ENCODE measurements at regions not wholly inside any gene's neighbourhood (a gene's known extent, or its start where the extent isn't known, plus 50 kb on each side); places are given as distances from the start of the nearest gene placed in this dataset.
"Not testable (repeated sequence)": the region's sequence is repeated elsewhere in the genome, so short reads cannot be mapped to it uniquely, and the experiment has no call there.

GRCh38 chr3:167032267-167032876 lies 347.7 kb downstream of the ZBBX start:
- ChIA-PET CTCF (interaction anchor here (0.6 to 0.7 kb wide), 2 partner anchors 310 to 480 kb away, joined by 3 to 4 read pairs; no protein-coding TSS in a partner anchor), POLR2A (ENCODE audit: low non-redundant PET) (no interaction called here)
- H3K9me3 ChIP-seq (ENCODE audit: low read depth, low read length, poor library complexity, severe bottlenecking): no peaks in the 10 kb centered on the region
- peak; percentile 61 for DNase-seq (ENCODE audit: low spot score)
- TF ChIP-seq CTCF (conservative IDR thresholded peaks at IDR 0.05; ENCODE audit: low read depth, low read length): peak; percentile 64
- TF ChIP-seq EZH2 (IDR thresholded peaks at IDR 0.05; ENCODE audit: borderline replicate concordance, low read depth, low read length, poor library complexity, severe bottlenecking): no peak
- no peak overlapping the region for H3K4me3 ChIP-seq (ENCODE audit: low read depth, low read length, poor library complexity, severe bottlenecking)
- H3K27ac ChIP-seq (ENCODE audit: low read depth, low read length, poor library complexity, severe bottlenecking): no peak overlapping the region
- no TSS peak for BruUV-seq (replicated peaks)
- no peaks in the 10 kb centered on the region for H3K36me3 ChIP-seq (ENCODE audit: insufficient read depth, low read length, poor library complexity, severe bottlenecking)
- no peaks in the 10 kb centered on the region for H3K27me3 ChIP-seq (replicated peaks; ENCODE audit: insufficient read depth, low read depth, low read length, poor library complexity)
- no peaks in the 10 kb centered on the region for H3K4me1 ChIP-seq (ENCODE audit: insufficient read depth, low read length, poor library complexity, severe bottlenecking)
- intact Hi-C loops (cut with micrococcal nuclease; ENCODE audit: unreplicated experiment): loop anchor here (2.0 to 10.0 kb wide), 5 partner anchors 198 to 1175 kb away; no protein-coding TSS in a partner anchor

DNA sequence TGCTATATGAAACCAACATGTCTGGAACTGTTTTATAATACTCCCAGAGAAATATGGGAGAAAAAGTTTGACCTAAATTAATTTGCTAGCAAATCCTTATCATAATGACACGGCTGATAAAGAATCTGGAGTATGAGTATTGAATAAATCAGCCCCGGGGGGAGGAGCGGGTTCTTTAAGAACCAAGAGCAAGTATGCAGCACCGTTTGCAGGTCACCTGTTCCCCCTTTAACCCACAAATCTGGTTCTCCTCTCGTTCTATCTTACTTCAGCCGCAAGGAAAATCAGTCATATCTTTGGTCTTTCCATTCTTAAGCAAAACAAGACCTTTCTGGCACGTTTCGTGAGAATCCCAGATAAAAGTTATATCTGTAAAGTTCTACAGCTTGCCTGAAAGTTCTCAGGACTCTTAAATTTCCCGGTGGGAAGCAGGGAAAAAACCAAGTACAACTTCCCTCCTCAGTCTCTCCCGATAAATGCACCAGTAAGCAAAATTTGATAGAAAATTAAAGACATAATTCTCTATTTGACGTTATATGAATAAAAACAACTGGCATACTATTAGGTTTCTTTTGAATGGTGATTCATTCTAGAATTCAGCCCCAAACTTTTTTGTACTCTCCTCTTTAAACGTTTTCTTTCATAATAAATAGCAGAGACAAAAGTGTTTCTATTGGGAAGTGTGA lies 348.6 kb downstream of the ZBBX start:
- no peaks in the 10 kb centered on the region for H3K9me3 ChIP-seq (ENCODE audit: low read depth, low read length, poor library complexity, severe bottlenecking)
- H3K27me3 ChIP-seq (replicated peaks; ENCODE audit: insufficient read depth, low read depth, low read length, poor library complexity): no peaks in the 10 kb centered on the region
- no peaks in the 10 kb centered on the region for H3K4me1 ChIP-seq (ENCODE audit: insufficient read depth, low read length, poor library complexity, severe bottlenecking)
- no peak overlapping the region for H3K27ac ChIP-seq (ENCODE audit: low read depth, low read length, poor library complexity, severe bottlenecking)
- DNase-seq (ENCODE audit: low spot score): no peak
- no peaks in the 10 kb centered on the region for H3K36me3 ChIP-seq (ENCODE audit: insufficient read depth, low read length, poor library complexity, severe bottlenecking)
- intact Hi-C loops (cut with micrococcal nuclease; ENCODE audit: unreplicated experiment): loop anchor here (2.0 to 10.0 kb wide), 6 partner anchors 197 to 1174 kb away; no protein-coding TSS in a partner anchor
- H3K4me3 ChIP-seq (ENCODE audit: low read depth, low read length, poor library complexity, severe bottlenecking): no peak overlapping the region
- no peak for TF ChIP-seq EZH2 (IDR thresholded peaks at IDR 0.05; ENCODE audit: borderline replicate concordance, low read depth, low read length, poor library complexity, severe bottlenecking)
- TF ChIP-seq CTCF (conservative IDR thresholded peaks at IDR 0.05; ENCODE audit: low read depth, low read length): no peak
- CTCF ChIA-PET: interaction anchor here (0.6 kb wide), 1 partner anchor 479 kb away, joined by 3 read pairs; no protein-coding TSS in a partner anchor
- no TSS peak for BruUV-seq (replicated peaks)
- POLR2A ChIA-PET (ENCODE audit: low non-redundant PET): no interaction called here

GRCh38 chr3:167030082-167030725 lies 349.9 kb downstream of the ZBBX start:
- H3K27ac ChIP-seq (ENCODE audit: low read depth, low read length, poor library complexity, severe bottlenecking): no peak overlapping the region
- intact Hi-C loops (cut with micrococcal nuclease; ENCODE audit: unreplicated experiment): loop anchor here (2.0 to 10.0 kb wide), 5 partner anchors 195 to 1173 kb away; no protein-coding TSS in a partner anchor
- no peaks in the 10 kb centered on the region for H3K36me3 ChIP-seq (ENCODE audit: insufficient read depth, low read length, poor library complexity, severe bottlenecking)
- no peak for DNase-seq (ENCODE audit: low spot score)
- TF ChIP-seq CTCF (conservative IDR thresholded peaks at IDR 0.05; ENCODE audit: low read depth, low read length) (no peak), EZH2 (IDR thresholded peaks at IDR 0.05; ENCODE audit: borderline replicate concordance, low read depth, low read length, poor library complexity, severe bottlenecking) (no peak)
- no peaks in the 10 kb centered on the region for H3K4me1 ChIP-seq (ENCODE audit: insufficient read depth, low read length, poor library complexity, severe bottlenecking)
- no TSS peak for BruUV-seq (replicated peaks)
- POLR2A ChIA-PET (ENCODE audit: low non-redundant PET): no interaction called here
- no peak overlapping the region for H3K4me3 ChIP-seq (ENCODE audit: low read depth, low read length, poor library complexity, severe bottlenecking)
- no peaks in the 10 kb centered on the region for H3K9me3 ChIP-seq (ENCODE audit: low read depth, low read length, poor library complexity, severe bottlenecking)
- H3K27me3 ChIP-seq (replicated peaks; ENCODE audit: insufficient read depth, low read depth, low read length, poor library complexity): no peaks in the 10 kb centered on the region
- CTCF ChIA-PET: no interaction called here

DNA sequence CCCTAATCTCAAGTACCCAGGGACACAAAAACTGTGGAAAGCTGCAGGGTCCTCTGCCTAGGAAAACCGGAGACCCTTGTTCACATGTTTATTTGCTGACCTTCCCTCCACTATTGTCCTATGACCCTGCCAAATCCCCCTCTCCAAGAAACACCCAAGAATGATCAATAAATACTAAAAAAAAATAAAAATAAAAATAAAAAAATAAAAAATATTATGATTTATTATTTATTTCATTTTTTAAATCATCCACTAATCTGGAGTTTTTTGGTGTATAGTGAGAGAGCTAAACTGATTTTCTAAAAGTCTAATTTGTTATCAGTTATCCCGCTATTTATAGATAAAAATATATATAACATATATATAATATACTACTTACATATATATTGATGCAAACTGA lies 360.6 kb downstream of the ZBBX start:
- BruUV-seq (replicated peaks); CTCF ChIA-PET; H3K27ac ChIP-seq (ENCODE audit: low read depth, low read length, poor library complexity, severe bottlenecking); H3K4me3 ChIP-seq (ENCODE audit: low read depth, low read length, poor library complexity, severe bottlenecking); H3K27me3 ChIP-seq (replicated peaks; ENCODE audit: insufficient read depth, low read depth, low read length, poor library complexity); H3K9me3 ChIP-seq (ENCODE audit: low read depth, low read length, poor library complexity, severe bottlenecking); H3K36me3 ChIP-seq (ENCODE audit: insufficient read depth, low read length, poor library complexity, severe bottlenecking); intact Hi-C loops (cut with micrococcal nuclease; ENCODE audit: unreplicated experiment); H3K4me1 ChIP-seq (ENCODE audit: insufficient read depth, low read length, poor library complexity, severe bottlenecking); DNase-seq (ENCODE audit: low spot score); POLR2A ChIA-PET (ENCODE audit: low non-redundant PET): not testable (repeated sequence)

DNA sequence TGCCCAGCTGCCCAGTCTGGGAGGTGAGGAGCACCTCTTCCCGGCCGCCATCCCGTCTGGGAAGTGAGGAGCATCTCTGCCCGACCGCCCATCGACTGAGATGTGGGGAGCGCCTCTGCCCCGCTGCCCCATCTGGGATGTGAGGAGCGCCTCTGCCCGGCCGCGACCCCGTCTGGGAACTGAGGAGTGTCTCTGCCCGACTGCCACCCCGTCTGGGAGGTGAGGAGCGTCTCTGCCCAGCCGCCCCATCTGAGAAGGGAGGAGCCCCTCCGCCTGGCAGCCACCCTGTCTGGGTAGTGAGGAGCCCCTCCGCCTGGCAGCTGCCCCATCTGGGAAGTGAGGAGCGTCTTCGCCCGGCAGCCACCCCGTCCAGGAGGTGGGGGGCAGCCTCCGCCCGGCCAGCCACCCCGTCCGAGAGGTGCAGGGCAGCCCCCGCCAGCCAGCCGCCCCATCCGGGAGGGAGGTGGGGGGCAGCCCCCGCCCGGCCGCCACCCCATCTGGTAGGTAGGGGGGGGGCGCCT lies 361.4 kb downstream of the ZBBX start:
- DNase-seq (ENCODE audit: low spot score); POLR2A ChIA-PET (ENCODE audit: low non-redundant PET); H3K4me3 ChIP-seq (ENCODE audit: low read depth, low read length, poor library complexity, severe bottlenecking); BruUV-seq (replicated peaks); H3K27ac ChIP-seq (ENCODE audit: low read depth, low read length, poor library complexity, severe bottlenecking); H3K4me1 ChIP-seq (ENCODE audit: insufficient read depth, low read length, poor library complexity, severe bottlenecking); CTCF ChIA-PET; H3K36me3 ChIP-seq (ENCODE audit: insufficient read depth, low read length, poor library complexity, severe bottlenecking); H3K27me3 ChIP-seq (replicated peaks; ENCODE audit: insufficient read depth, low read depth, low read length, poor library complexity); H3K9me3 ChIP-seq (ENCODE audit: low read depth, low read length, poor library complexity, severe bottlenecking); intact Hi-C loops (cut with micrococcal nuclease; ENCODE audit: unreplicated experiment): not testable (repeated sequence)

Measured in A673 (cell line).